ENCODE measurements at regions not wholly inside any gene's neighbourhood (a gene's known extent, or its start where the extent isn't known, plus 50 kb on each side); places are given as distances from the start of the nearest gene placed in this dataset.

GRCh38 chr11:105202844-105203548, 63.4 kb upstream of the CARD18 start:
- no peak for DNase-seq (ENCODE audit: low read depth in 1 of 2, low spot score in 2 of 2)
- H3K4me3 ChIP-seq = no peak overlapping the region
- no peaks in the 10 kb centered on the region for H3K9me3 ChIP-seq (replicated peaks)
- peaks cover 3% of the 10 kb centered on the region; the same call in 1 of the 2 replicates for H3K4me1 ChIP-seq (replicated peaks)
- H3K36me3 ChIP-seq = no peaks in the 10 kb centered on the region
- no peaks in the 10 kb centered on the region for H3K27me3 ChIP-seq (replicated peaks)
- H3K27ac ChIP-seq = no peak overlapping the region

GRCh38 chr11:105202422-105202821, 62.9 kb upstream of the CARD18 start:
- Histone ChIP-seq H3K4me3 (no peak overlapping the region), H3K9me3 (replicated peaks) (no peaks in the 10 kb centered on the region), H3K36me3 (no peaks in the 10 kb centered on the region), H3K4me1 (replicated peaks) (peaks cover 3% of the 10 kb centered on the region; the same call in 1 of the 2 replicates), H3K27ac (no peak overlapping the region), H3K27me3 (replicated peaks) (no peaks in the 10 kb centered on the region)
- no peak for DNase-seq (ENCODE audit: low read depth in 1 of 2, low spot score in 2 of 2)

- DNase-seq (ENCODE audit: low read depth in 1 of 2, low spot score in 2 of 2) = no peak
- no peak overlapping the region for H3K4me3 ChIP-seq
- no peaks in the 10 kb centered on the region for H3K9me3 ChIP-seq (replicated peaks)
- H3K27ac ChIP-seq = no peak overlapping the region
- no peaks in the 10 kb centered on the region for H3K36me3 ChIP-seq
- H3K27me3 ChIP-seq (replicated peaks) = no peaks in the 10 kb centered on the region
- H3K4me1 ChIP-seq (replicated peaks) = no peaks in the 10 kb centered on the region
These were observed 61.6 kb upstream of the CARD18 start for GRCh38 chr11:105201166-105201565.

DNA sequence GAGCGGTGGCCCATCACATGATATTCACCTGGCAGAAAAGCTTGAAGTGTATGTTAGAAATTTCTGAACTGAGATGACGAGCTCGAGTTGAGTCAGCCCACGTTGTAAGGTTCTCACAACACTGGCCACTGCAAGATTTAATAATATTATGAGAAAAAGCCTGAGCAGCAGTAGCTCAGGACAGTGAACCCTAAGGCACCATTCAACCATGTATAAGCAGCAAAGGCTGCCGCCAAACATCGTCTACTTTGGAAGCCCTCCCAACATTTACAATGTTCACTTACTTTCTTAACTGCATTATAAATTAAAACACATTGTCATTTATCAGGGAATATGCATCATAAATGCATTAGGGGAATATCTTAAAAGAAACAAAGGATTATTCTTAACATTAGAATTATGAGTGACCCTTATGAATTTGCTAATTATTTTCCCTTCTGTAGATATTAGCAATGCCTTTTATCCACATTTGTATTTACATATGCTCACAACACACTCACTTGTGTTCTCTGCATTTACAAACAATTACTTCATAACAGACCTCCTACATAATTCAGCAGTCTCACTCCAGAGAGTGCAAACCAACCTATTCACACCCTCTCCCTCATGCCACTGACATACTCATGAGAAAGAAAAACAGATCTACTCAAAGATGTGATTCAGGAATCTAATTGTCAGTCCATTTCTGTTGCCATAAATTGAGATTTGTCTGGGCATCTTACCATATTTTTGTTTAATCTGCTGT, 57.7 kb upstream of the CARD18 start:
- Histone ChIP-seq H3K4me3 (no peak overlapping the region), H3K9me3 (replicated peaks) (no peaks in the 10 kb centered on the region), H3K27me3 (replicated peaks) (no peaks in the 10 kb centered on the region), H3K27ac (no peak overlapping the region), H3K36me3 (no peaks in the 10 kb centered on the region), H3K4me1 (replicated peaks) (no peaks in the 10 kb centered on the region)
- DNase-seq (ENCODE audit: low read depth in 1 of 2, low spot score in 2 of 2) = no peak

GRCh38 chr11:105193260-105193659, 53.7 kb upstream of the CARD18 start:
- Histone ChIP-seq H3K27ac (no peak overlapping the region), H3K4me1 (replicated peaks) (no peaks in the 10 kb centered on the region), H3K4me3 (no peak overlapping the region), H3K36me3 (no peaks in the 10 kb centered on the region), H3K9me3 (replicated peaks) (no peaks in the 10 kb centered on the region), H3K27me3 (replicated peaks) (no peaks in the 10 kb centered on the region)
- DNase-seq (ENCODE audit: low read depth in 1 of 2, low spot score in 2 of 2) = no peak

DNA sequence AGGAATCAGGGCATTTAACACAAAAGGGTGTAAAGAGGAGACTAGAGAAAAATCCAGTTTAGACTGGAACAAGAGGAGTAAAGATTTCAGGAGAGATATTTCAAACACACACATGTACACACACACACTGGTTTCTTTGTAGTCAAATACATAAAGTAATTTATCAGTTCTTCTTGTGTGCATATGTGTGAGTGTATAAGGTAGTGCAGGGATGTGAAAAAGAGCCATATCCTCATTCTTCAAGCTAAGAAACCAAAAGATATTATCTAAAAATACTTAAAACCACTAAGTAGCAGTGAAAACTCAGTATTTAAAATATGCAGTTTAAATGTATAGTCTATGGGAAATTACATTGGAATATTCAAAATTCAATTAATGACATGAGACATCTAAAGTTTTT, 52.5 kb upstream of the CARD18 start:
- Histone ChIP-seq H3K4me1 (replicated peaks) (no peaks in the 10 kb centered on the region), H3K27ac (no peak overlapping the region), H3K9me3 (replicated peaks) (no peaks in the 10 kb centered on the region), H3K27me3 (replicated peaks) (no peaks in the 10 kb centered on the region), H3K36me3 (no peaks in the 10 kb centered on the region), H3K4me3 (no peak overlapping the region)
- no peak for DNase-seq (ENCODE audit: low read depth in 1 of 2, low spot score in 2 of 2)

DNA sequence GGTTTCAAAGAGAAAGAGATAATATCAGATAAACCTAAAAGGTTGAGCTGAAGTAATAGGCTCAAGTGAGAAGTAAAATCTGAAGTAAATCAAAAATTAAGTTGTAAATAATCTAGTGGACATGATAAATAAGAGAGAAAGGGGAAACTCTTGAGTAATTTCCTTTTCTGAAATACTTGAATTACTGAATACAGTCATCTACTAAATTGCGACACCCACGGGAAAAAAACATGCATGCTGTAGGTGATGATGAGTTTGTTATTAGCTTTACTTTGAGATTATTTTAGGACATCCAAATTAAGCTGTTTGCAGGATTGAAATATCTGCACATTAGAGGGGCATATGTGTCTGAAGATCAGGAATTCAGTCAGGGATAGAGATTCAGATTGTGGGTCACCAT, 50.0 kb upstream of the CARD18 start:
- no peaks in the 10 kb centered on the region for H3K4me1 ChIP-seq (replicated peaks)
- no peaks in the 10 kb centered on the region for H3K36me3 ChIP-seq
- no peaks in the 10 kb centered on the region for H3K27me3 ChIP-seq (replicated peaks)
- no peaks in the 10 kb centered on the region for H3K9me3 ChIP-seq (replicated peaks)
- no peak for DNase-seq (ENCODE audit: low read depth in 1 of 2, low spot score in 2 of 2)
- H3K4me3 ChIP-seq = no peak overlapping the region
- H3K27ac ChIP-seq = no peak overlapping the region

All from SJSA1 (cell line).